Astrocyte (in vitro differentiated cells and primary cell): ENCODE measurements at regions not wholly inside any gene's neighbourhood (a gene's known extent, or its start where the extent isn't known, plus 50 kb on each side); places are given as distances from the start of the nearest gene placed in this dataset.

Experiments
- EZH2 ChIP-seq: IDR thresholded peaks from 2 replicates; pipeline ENCODE4 v1.6.1; 2012; ENCODE audit warnings: mild to moderate bottlenecking, low read length, inconsistent platforms; ENCODE audit not compliant: insufficient read depth
- TF ChIP-seq, protein P1 (sequence below): IDR thresholded peaks from 2 replicates; pipeline ENCODE4 v1.5.1; 2011; ENCODE audit warnings: low read depth, mild to moderate bottlenecking, inconsistent platforms, low read length, moderate library complexity; ENCODE audit not compliant: insufficient read depth

DNA sequence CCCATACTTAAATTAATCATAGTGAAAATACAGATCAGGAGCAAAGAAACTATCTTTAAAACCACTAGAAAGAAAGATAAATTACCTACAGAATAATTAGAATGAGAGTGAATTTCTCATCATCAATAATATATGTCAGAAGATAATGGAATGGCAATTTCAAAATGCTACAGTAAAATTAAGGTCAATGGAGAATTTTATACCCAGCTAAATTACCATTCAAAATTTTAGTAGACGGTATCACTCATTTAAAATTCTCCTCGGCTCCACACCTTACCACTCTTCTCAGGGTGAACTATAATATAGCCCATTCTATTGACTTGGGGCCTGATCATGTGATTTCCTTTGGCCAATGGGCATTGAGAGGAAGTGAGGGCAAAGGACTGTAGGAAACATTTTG lies 192.5 kb upstream of the TCERG1L start:
- TF ChIP-seq EZH2, result no peak
- TF ChIP-seq, protein P1, sequence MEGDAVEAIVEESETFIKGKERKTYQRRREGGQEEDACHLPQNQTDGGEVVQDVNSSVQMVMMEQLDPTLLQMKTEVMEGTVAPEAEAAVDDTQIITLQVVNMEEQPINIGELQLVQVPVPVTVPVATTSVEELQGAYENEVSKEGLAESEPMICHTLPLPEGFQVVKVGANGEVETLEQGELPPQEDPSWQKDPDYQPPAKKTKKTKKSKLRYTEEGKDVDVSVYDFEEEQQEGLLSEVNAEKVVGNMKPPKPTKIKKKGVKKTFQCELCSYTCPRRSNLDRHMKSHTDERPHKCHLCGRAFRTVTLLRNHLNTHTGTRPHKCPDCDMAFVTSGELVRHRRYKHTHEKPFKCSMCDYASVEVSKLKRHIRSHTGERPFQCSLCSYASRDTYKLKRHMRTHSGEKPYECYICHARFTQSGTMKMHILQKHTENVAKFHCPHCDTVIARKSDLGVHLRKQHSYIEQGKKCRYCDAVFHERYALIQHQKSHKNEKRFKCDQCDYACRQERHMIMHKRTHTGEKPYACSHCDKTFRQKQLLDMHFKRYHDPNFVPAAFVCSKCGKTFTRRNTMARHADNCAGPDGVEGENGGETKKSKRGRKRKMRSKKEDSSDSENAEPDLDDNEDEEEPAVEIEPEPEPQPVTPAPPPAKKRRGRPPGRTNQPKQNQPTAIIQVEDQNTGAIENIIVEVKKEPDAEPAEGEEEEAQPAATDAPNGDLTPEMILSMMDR, result no peak
